Endothelial cell of umbilical vein (primary cell): ENCODE measurements at regions not wholly inside any gene's neighbourhood (a gene's known extent, or its start where the extent isn't known, plus 50 kb on each side); places are given as distances from the start of the nearest gene placed in this dataset.

Source experiments
- BruUV-seq: library from RNA; stranded (reverse); fragments of 400-500 nt; replicated peaks from 2 replicates; lab custom pipeline; 2021; lab: Mats Ljungman, UMichigan
- CTCF ChIA-PET: fragments of 300-600, 350-600 bp; sonication (Branson Sonifier 250); formaldehyde crosslinking; loops from one replicate; lab custom pipeline; 2021; ENCODE audit warnings: antibody characterized with exemption, inconsistent platforms; lab: Charles Lee
- POLR2A ChIA-PET: fragments of 300-600, 350-600 bp; sonication (Branson Sonifier 250); formaldehyde crosslinking; loops from one replicate; lab custom pipeline; 2021; ENCODE audit warnings: antibody characterized with exemption, inconsistent platforms; lab: Charles Lee
- DNase-seq: peaks from one replicate; pipeline ENCODE4 v3.0.0-alpha.2; 2011; ENCODE audit warnings: low read depth, low spot score
- FAIRE-seq: peaks from 2 replicates; lab custom pipeline; 2011; peaks lifted over from hg19 to GRCh38; lab: Jason Lieb, UNC
- H2AFZ ChIP-seq: 2 replicates; pipeline ENCODE4 v1.6.0; 2012; ENCODE audit warnings: low read depth, low read length, control low read depth, inconsistent platforms
- H3K27ac ChIP-seq: 2 replicates; pipeline ENCODE4 v1.5.1; 2011; ENCODE audit warnings: low read depth, mild to moderate bottlenecking, control low read depth, low read length, moderate library complexity; ENCODE audit not compliant: insufficient read depth
- H3K27me3 ChIP-seq, 2 experiments: 2 replicates each; pipeline versions ENCODE4 v1.6.0 to v1.6.1; 2011; ENCODE audit warnings: low read length in 2 of 2, mixed read lengths in 1 of 2; ENCODE audit not compliant: control insufficient read depth in 2 of 2, insufficient read depth in 2 of 2
- H3K36me3 ChIP-seq, 2 experiments: 2 replicates in 1 of 2; 3 replicates in 1 of 2; pipeline ENCODE4 v1.5.1; 2011; ENCODE audit warnings: low read length in 2 of 2, mild to moderate bottlenecking in 1 of 2, moderate library complexity in 1 of 2; ENCODE audit not compliant: control insufficient read depth in 2 of 2, insufficient read depth in 2 of 2; ENCODE audit errors: extremely low read depth in 1 of 2
- H3K4me1 ChIP-seq: 3 replicates; pipeline ENCODE4 v1.5.1; 2011; ENCODE audit warnings: mild to moderate bottlenecking, low read length; ENCODE audit not compliant: control insufficient read depth, insufficient read depth; ENCODE audit errors: extremely low read depth
- H3K4me2 ChIP-seq: 2 replicates; pipeline ENCODE4 v1.6.1; 2011; ENCODE audit warnings: low read length, control low read depth, mixed read lengths; ENCODE audit not compliant: insufficient read depth
- H3K4me3 ChIP-seq, 3 experiments: fragments of 200-600 bp in 1 of 3; sonication (generic), shearing (Covaris generic) in 1 of 3; replicated peaks in 1 of 3; 2 replicates each; pipeline ENCODE4 v1.5.1; 2011 to 2016; ENCODE audit warnings: control low read depth in 3 of 3, low read length in 3 of 3, mild to moderate bottlenecking in 2 of 3, inconsistent platforms in 1 of 3, low read depth in 1 of 3, moderate library complexity in 1 of 3; ENCODE audit not compliant: insufficient read depth in 1 of 3
- H3K79me2 ChIP-seq: 2 replicates; pipeline ENCODE4 v1.6.0; 2012; ENCODE audit warnings: low read length, inconsistent platforms; ENCODE audit not compliant: control insufficient read depth, insufficient read depth
- H3K9ac ChIP-seq: replicated peaks from 2 replicates; pipeline ENCODE3; 2011; ENCODE audit warnings: low read length, control low read depth; ENCODE audit not compliant: insufficient read depth; ENCODE audit errors: extremely low read depth
- H3K9me1 ChIP-seq: replicated peaks from 3 replicates; pipeline ENCODE4 v1.6.0; 2011; ENCODE audit warnings: mild to moderate bottlenecking, low read length; ENCODE audit not compliant: control insufficient read depth, insufficient read depth; ENCODE audit errors: extremely low read depth
- H3K9me3 ChIP-seq: replicated peaks from 2 replicates; pipeline ENCODE4 v1.5.1; 2012; ENCODE audit warnings: low read length, inconsistent platforms; ENCODE audit not compliant: control insufficient read depth, insufficient read depth
- H4K20me1 ChIP-seq: replicated peaks from 2 replicates; pipeline ENCODE3; 2011; ENCODE audit warnings: mild to moderate bottlenecking, low read length; ENCODE audit not compliant: control insufficient read depth, insufficient read depth; ENCODE audit errors: extremely low read depth
- GATA2 ChIP-seq: IDR thresholded peaks from 2 replicates; pipeline ENCODE4 v1.7.0; 2011; ENCODE audit warnings: low read depth, mild to moderate bottlenecking, moderate library complexity, mixed read lengths, low read length; ENCODE audit not compliant: insufficient read length, insufficient read depth
- JUN ChIP-seq: IDR thresholded peaks from 2 replicates; pipeline ENCODE4 v1.6.1; 2011; ENCODE audit warnings: borderline replicate concordance, low read depth; ENCODE audit not compliant: insufficient read length, insufficient read depth
- MYC ChIP-seq: IDR thresholded peaks from one replicate; pipeline ENCODE4 v1.6.1; 2011; ENCODE audit warnings: mild to moderate bottlenecking, low read depth, low read length
- POLR2A ChIP-seq: IDR thresholded peaks from 2 replicates; pipeline ENCODE4 v1.6.1; 2012; ENCODE audit warnings: low read depth, mild to moderate bottlenecking, control low read depth, low read length
- dilution Hi-C: fragments of 300-500 bp; cut with MboI; formaldehyde crosslinking; loops from one replicate; pipeline ENCODE4 v1.15.0; 2019; ENCODE audit warnings: low sequenced_read_pairs; ENCODE audit not compliant: extremely low pct_ligation_motif_present
- intact Hi-C: fragments of 100-400 bp; cut with micrococcal nuclease; formaldehyde crosslinking; loops from one replicate; pipeline ENCODE4 v1.10.0; 2022
- TF ChIP-seq, protein P1 (sequence below): IDR thresholded peaks from 2 replicates; pipeline ENCODE4 v1.6.1; 2011; ENCODE audit not compliant: insufficient read depth, insufficient read length
- TF ChIP-seq, protein P2 (sequence below), 2 donors: IDR thresholded peaks; 1 replicate in 1 of 2; 2 replicates in 1 of 2; pipeline ENCODE4 v1.5.1; 2011; ENCODE audit warnings: low read length in 2 of 2, mild to moderate bottlenecking in 2 of 2, moderate library complexity in 2 of 2, control low read depth in 1 of 2, inconsistent platforms in 1 of 2, low read depth in 1 of 2; ENCODE audit not compliant: insufficient read depth in 1 of 2; ENCODE audit errors: extremely low read depth in 1 of 2

DNA sequence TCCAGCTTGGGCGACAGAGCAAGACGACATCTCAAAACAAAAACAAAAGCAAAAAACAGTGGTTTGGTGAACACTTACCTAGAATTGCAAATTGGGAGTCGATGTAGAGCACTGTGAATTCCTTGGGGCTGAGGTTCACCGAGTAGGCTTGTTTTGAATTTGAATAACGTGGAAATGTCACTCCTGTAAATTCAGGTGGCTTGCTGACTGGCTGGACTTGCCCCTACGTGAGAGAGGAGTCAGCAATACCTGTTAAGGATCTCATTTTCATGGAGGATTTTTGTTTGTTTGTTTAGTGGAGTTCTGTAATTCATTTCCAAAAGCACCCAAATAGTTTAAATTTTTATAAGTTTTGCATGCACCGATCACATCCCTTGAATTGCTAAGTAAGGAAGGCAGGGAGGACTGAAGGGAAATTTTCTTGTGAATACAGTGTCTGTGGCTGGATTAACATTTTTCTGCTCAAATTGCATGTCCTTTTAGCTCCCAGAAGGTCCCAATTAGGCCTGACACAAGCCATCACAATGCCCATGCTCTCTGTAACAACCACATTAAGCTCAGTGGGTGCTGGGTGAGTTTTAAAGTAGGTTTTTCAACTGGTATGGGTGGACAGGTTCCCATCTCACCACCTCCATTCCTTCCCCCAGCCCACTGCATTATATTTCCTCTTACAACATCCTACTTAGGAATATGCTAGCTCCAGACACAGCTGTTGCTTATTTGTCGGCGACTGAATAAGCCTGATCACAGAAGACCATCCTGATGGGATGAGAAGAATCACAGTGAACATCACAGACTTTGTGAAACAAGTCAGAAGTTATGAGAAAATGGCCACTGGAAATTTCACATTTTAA lies 58.5 kb upstream of the TTC29 start:
- H3K27me3 ChIP-seq, result no peaks in the 10 kb centered on the region
- no peak overlapping the region for H2AFZ ChIP-seq
- intact Hi-C loops, result no loop called here
- no peak overlapping the region for H3K4me3 ChIP-seq
- FAIRE-seq, result no peak
- H3K79me2 ChIP-seq, result no peaks in the 10 kb centered on the region
- no peaks in the 10 kb centered on the region for H4K20me1 ChIP-seq
- H3K9me1 ChIP-seq, result no peaks in the 10 kb centered on the region
- BruUV-seq, result no TSS peak
- H3K4me2 ChIP-seq, result no peak overlapping the region
- H3K27ac ChIP-seq, result no peak overlapping the region
- TF ChIP-seq GATA2, result no peak
- TF ChIP-seq, protein P1, sequence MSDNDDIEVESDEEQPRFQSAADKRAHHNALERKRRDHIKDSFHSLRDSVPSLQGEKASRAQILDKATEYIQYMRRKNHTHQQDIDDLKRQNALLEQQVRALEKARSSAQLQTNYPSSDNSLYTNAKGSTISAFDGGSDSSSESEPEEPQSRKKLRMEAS, result no peak
- no peak for TF ChIP-seq POLR2A
- TF ChIP-seq MYC, result no peak
- TF ChIP-seq, protein P2, sequence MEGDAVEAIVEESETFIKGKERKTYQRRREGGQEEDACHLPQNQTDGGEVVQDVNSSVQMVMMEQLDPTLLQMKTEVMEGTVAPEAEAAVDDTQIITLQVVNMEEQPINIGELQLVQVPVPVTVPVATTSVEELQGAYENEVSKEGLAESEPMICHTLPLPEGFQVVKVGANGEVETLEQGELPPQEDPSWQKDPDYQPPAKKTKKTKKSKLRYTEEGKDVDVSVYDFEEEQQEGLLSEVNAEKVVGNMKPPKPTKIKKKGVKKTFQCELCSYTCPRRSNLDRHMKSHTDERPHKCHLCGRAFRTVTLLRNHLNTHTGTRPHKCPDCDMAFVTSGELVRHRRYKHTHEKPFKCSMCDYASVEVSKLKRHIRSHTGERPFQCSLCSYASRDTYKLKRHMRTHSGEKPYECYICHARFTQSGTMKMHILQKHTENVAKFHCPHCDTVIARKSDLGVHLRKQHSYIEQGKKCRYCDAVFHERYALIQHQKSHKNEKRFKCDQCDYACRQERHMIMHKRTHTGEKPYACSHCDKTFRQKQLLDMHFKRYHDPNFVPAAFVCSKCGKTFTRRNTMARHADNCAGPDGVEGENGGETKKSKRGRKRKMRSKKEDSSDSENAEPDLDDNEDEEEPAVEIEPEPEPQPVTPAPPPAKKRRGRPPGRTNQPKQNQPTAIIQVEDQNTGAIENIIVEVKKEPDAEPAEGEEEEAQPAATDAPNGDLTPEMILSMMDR (IDR thresholded peaks at IDR 0.05; ENCODE audit: extremely low read depth in 1 of 2, insufficient read depth in 1 of 2, low read depth in 1 of 2, low read length in 2 of 2), result no peak
- no peak for TF ChIP-seq JUN
- CTCF ChIA-PET, result interaction anchor here (1.3 to 2.4 kb wide), 3 partner anchors 11 to 93 kb away, joined by 5 to 8 read pairs (median 7); no protein-coding TSS in a partner anchor
- no peaks in the 10 kb centered on the region for H3K4me1 ChIP-seq
- H3K9ac ChIP-seq, result no peak overlapping the region
- H3K9me3 ChIP-seq, result no peaks in the 10 kb centered on the region
- no peaks in the 10 kb centered on the region for H3K36me3 ChIP-seq
- DNase-seq, result no peak
- POLR2A ChIA-PET, result no interaction called here
- dilution Hi-C loops, result no loop called here
